ENCODE measurements at regions not wholly inside any gene's neighbourhood (a gene's known extent, or its start where the extent isn't known, plus 50 kb on each side); places are given as distances from the start of the nearest gene placed in this dataset.

- no peak overlapping the region for H3K27ac ChIP-seq
- no peaks in the 10 kb centered on the region for H3K4me1 ChIP-seq
- no peak for ATAC-seq
- H3K36me3 ChIP-seq, result no peaks in the 10 kb centered on the region
- TF ChIP-seq CTCF (IDR thresholded peaks at IDR 0.05) (no peak), EP300 (IDR thresholded peaks at IDR 0.05) (no peak), POLR2AphosphoS5 (IDR thresholded peaks at IDR 0.05) (no peak), POLR2A (IDR thresholded peaks at IDR 0.05) (no peak)
- no peaks in the 10 kb centered on the region for H3K9me3 ChIP-seq
- no peaks in the 10 kb centered on the region for H3K27me3 ChIP-seq
- H3K4me3 ChIP-seq, result no peak overlapping the region
These were observed 1366.6 kb upstream of the MIR17HG start for GRCh38 chr13:89980896-89981295.

- Histone ChIP-seq H3K4me3 (no peak overlapping the region), H3K27ac (no peak overlapping the region)
- WGBS, 2 donors (ENCODE audit: low coverage in 1 of 2), result 20 to 52% methylated on average over 4 to 5 of the region's 5 CpGs
These were observed 1364.9 kb upstream of the MIR17HG start for GRCh38 chr13:89982407-89983095.

GRCh38 chr13:89988206-89988605 is 1359.3 kb upstream of the MIR17HG start:
- H3K9me3 ChIP-seq, result no peaks in the 10 kb centered on the region
- H3K27me3 ChIP-seq, result no peaks in the 10 kb centered on the region
- no peaks in the 10 kb centered on the region for H3K36me3 ChIP-seq
- H3K4me1 ChIP-seq, result no peaks in the 10 kb centered on the region
- no peak overlapping the region for H3K27ac ChIP-seq
- H3K4me3 ChIP-seq, result no peak overlapping the region
- no peak for ATAC-seq
- TF ChIP-seq EP300 (IDR thresholded peaks at IDR 0.05), result no peak
- no peak for TF ChIP-seq CTCF (IDR thresholded peaks at IDR 0.05)
- no peak for TF ChIP-seq POLR2AphosphoS5 (IDR thresholded peaks at IDR 0.05)
- TF ChIP-seq POLR2A (IDR thresholded peaks at IDR 0.05), result no peak
- WGBS, 2 donors (ENCODE audit: low coverage in 1 of 2), result 40 to 54% methylated on average over 4 of the region's 4 CpGs

More at GRCh38 chr13:89982407-89983095, 1364.9 kb upstream of the MIR17HG start:
- TF ChIP-seq POLR2A (IDR thresholded peaks at IDR 0.05) (no peak), CTCF (IDR thresholded peaks at IDR 0.05) (no peak), EP300 (IDR thresholded peaks at IDR 0.05) (no peak), POLR2AphosphoS5 (IDR thresholded peaks at IDR 0.05) (no peak)
- no peaks in the 10 kb centered on the region for H3K4me1 ChIP-seq
- H3K36me3 ChIP-seq, result no peaks in the 10 kb centered on the region
- H3K27me3 ChIP-seq, result no peaks in the 10 kb centered on the region
- ATAC-seq, result peak; percentile 41
- H3K9me3 ChIP-seq, result no peaks in the 10 kb centered on the region

GRCh38 chr13:90003566-90003965 is 1343.9 kb upstream of the MIR17HG start:
- TF ChIP-seq CTCF (IDR thresholded peaks at IDR 0.05) (no peak), EP300 (IDR thresholded peaks at IDR 0.05) (no peak), POLR2AphosphoS5 (IDR thresholded peaks at IDR 0.05) (no peak), POLR2A (IDR thresholded peaks at IDR 0.05) (no peak)
- ATAC-seq, result no peak
- no peaks in the 10 kb centered on the region for H3K27me3 ChIP-seq

GRCh38 chr13:90008707-90009149 is 1338.8 kb upstream of the MIR17HG start:
- Histone ChIP-seq H3K9me3 (no peaks in the 10 kb centered on the region), H3K36me3 (no peaks in the 10 kb centered on the region), H3K4me3 (no peak overlapping the region), H3K27me3 (no peaks in the 10 kb centered on the region), H3K4me1 (no peaks in the 10 kb centered on the region), H3K27ac (no peak overlapping the region)
- no peak for ATAC-seq
- no peak for TF ChIP-seq POLR2A (IDR thresholded peaks at IDR 0.05)
- no peak for TF ChIP-seq EP300 (IDR thresholded peaks at IDR 0.05)
- no peak for TF ChIP-seq CTCF (IDR thresholded peaks at IDR 0.05)
- TF ChIP-seq POLR2AphosphoS5 (IDR thresholded peaks at IDR 0.05), result no peak
- 20 to 63% methylated on average over 1 to 5 of the region's 7 CpGs for whole genome bisulfite sequencing, 2 donors (ENCODE audit: low coverage in 1 of 2)

More at GRCh38 chr13:90003566-90003965, 1343.9 kb upstream of the MIR17HG start:
- 86 to 100% methylated on average over 1 to 3 of the region's 3 CpGs for WGBS, 2 donors (ENCODE audit: low coverage in 1 of 2)
- no peaks in the 10 kb centered on the region for H3K36me3 ChIP-seq
- H3K27ac ChIP-seq, result no peak overlapping the region
- H3K4me3 ChIP-seq, result no peak overlapping the region
- peaks cover 0 to 12% (median 0%) of the 10 kb centered on the region in 3 donors for H3K9me3 ChIP-seq
- no peaks in the 10 kb centered on the region for H3K4me1 ChIP-seq

All from gastroesophageal sphincter (tissue), 4 donors.